B cell (primary cell): ENCODE measurements at regions not wholly inside any gene's neighbourhood (a gene's known extent, or its start where the extent isn't known, plus 50 kb on each side); places are given as distances from the start of the nearest gene placed in this dataset.

Experiments used
- ATAC-seq: fragments of 200-7000 bp; cut with Tn5 transposase; one replicate; pipeline ENCODE4 v1.10.0; 2021; ENCODE audit warnings: low read depth, mild to moderate bottlenecking, moderate number of reproducible peaks, moderate library complexity
- CTCF ChIA-PET: fragments of 350-600 bp; sonication (Branson Sonifier 250); formaldehyde crosslinking; loops from one replicate; lab custom pipeline; 2021; ENCODE audit warnings: antibody characterized with exemption, inconsistent platforms; lab: Charles Lee
- POLR2A ChIA-PET: fragments of 350-600 bp; sonication (Branson Sonifier 250); formaldehyde crosslinking; loops from one replicate; lab custom pipeline; 2021; ENCODE audit warnings: antibody characterized with exemption; lab: Charles Lee
- DNase-seq: peaks from one replicate; pipeline ENCODE4 v3.0.0; 2013
- H2AFZ ChIP-seq: 2 replicates; pipeline ENCODE4 v1.6.1; 2012; ENCODE audit warnings: mild to moderate bottlenecking, low read depth, low read length; ENCODE audit not compliant: insufficient read depth, poor library complexity, severe bottlenecking
- H3K27ac ChIP-seq, 2 donors: 1 replicate in 1 of 2; 2 replicates in 1 of 2; pipeline ENCODE4 v1.5.1; 2012 to 2013; ENCODE audit warnings: low read length in 2 of 2, mild to moderate bottlenecking in 2 of 2, moderate library complexity in 1 of 2
- H3K27me3 ChIP-seq, 4 experiments: fragments of 200-600 bp in 1 of 4; sonication (generic) in 1 of 4; replicated peaks in 1 of 4; 1 replicate in 2 of 4; 2 replicates in 2 of 4; pipeline versions ENCODE4 v1.6.1 to v1.7.0; 2013 to 2016; ENCODE audit warnings: low read length in 3 of 4, mild to moderate bottlenecking in 2 of 4, mixed read lengths in 1 of 4, moderate library complexity in 1 of 4; ENCODE audit not compliant: insufficient read depth in 4 of 4, control insufficient read depth in 3 of 4; ENCODE audit errors: control extremely low read depth in 1 of 4
- H3K36me3 ChIP-seq, 2 experiments: replicated peaks in 1 of 2; 1 replicate in 1 of 2; 2 replicates in 1 of 2; pipeline versions ENCODE4 v1.6.1 to v1.7.1; 2013; ENCODE audit warnings: low read length in 1 of 2; ENCODE audit not compliant: insufficient read depth in 2 of 2, control insufficient read depth in 1 of 2; ENCODE audit errors: control extremely low read depth in 1 of 2, extremely low read depth in 1 of 2
- H3K4me1 ChIP-seq, 2 donors: fragments of 200-600 bp in 1 of 2; sonication (generic) in 1 of 2; 1 replicate in 1 of 2; 2 replicates in 1 of 2; pipeline versions ENCODE4 v1.5.1 to v1.6.1; 2013 to 2017; ENCODE audit warnings: low read length in 2 of 2; ENCODE audit not compliant: control insufficient read depth in 2 of 2, insufficient read depth in 2 of 2
- H3K4me2 ChIP-seq: replicated peaks from 2 replicates; pipeline ENCODE3; 2012; ENCODE audit warnings: mild to moderate bottlenecking, low read depth, low read length; ENCODE audit not compliant: poor library complexity, severe bottlenecking
- H3K4me3 ChIP-seq, 5 experiments: fragments of 200-600 bp in 1 of 5; sonication (generic) in 1 of 5; 1 replicate in 3 of 5; 2 replicates in 2 of 5; pipeline versions ENCODE4 v1.5.1 to v1.7.0; 2011 to 2016; ENCODE audit warnings: low read length in 4 of 5, mild to moderate bottlenecking in 4 of 5, low read depth in 2 of 5, control low read depth in 1 of 5, moderate library complexity in 1 of 5; ENCODE audit not compliant: insufficient read depth in 1 of 5; ENCODE audit errors: control extremely low read depth in 1 of 5, extremely low read depth in 1 of 5
- H3K79me2 ChIP-seq: fragments of 200-600 bp; sonication (generic); one replicate; pipeline ENCODE4 v1.6.0; 2016; ENCODE audit warnings: low read length; ENCODE audit not compliant: control insufficient read depth, insufficient read depth
- H3K9ac ChIP-seq: fragments of 200-600 bp; sonication (generic); 2 replicates; pipeline ENCODE4 v1.6.1; 2017; ENCODE audit warnings: mild to moderate bottlenecking, low read length, moderate library complexity
- H3K9me3 ChIP-seq, 3 donors: one replicate each; pipeline versions ENCODE4 v1.6.1 to v1.7.1; 2013; ENCODE audit warnings: low read length in 2 of 3; ENCODE audit not compliant: control insufficient read depth in 2 of 3, insufficient read depth in 1 of 3; ENCODE audit errors: control extremely low read depth in 1 of 3
- H4K20me1 ChIP-seq: 2 replicates; pipeline ENCODE4 v1.6.0; 2012; ENCODE audit warnings: mild to moderate bottlenecking, low read length; ENCODE audit not compliant: insufficient read depth, control insufficient read depth, poor library complexity, severe bottlenecking
- H3K27ac Mint-ChIP-seq: one replicate; pipeline ENCODE4 v1.8.0; 2021; ENCODE audit warnings: mixed read lengths
- H3K27me3 Mint-ChIP-seq: one replicate; pipeline ENCODE4 v1.8.0; 2021; ENCODE audit warnings: mixed read lengths
- H3K4me1 Mint-ChIP-seq: one replicate; pipeline ENCODE4 v1.8.0; 2021; ENCODE audit warnings: mixed read lengths
- H3K4me3 Mint-ChIP-seq: one replicate; pipeline ENCODE4 v1.8.0; 2021; ENCODE audit warnings: mixed read lengths
- H3K9me3 Mint-ChIP-seq: one replicate; pipeline ENCODE4 v1.8.0; 2022; ENCODE audit warnings: mixed read lengths; ENCODE audit not compliant: insufficient read depth
- CTCF ChIP-seq: fragments of 200-600 bp; IDR thresholded peaks from one replicate; pipeline ENCODE4 v1.8.0; 2022; ENCODE audit warnings: antibody characterized with exemption, mild to moderate bottlenecking
- EZH2 ChIP-seq: IDR thresholded peaks from 2 replicates; pipeline ENCODE4 v1.6.1; 2012; ENCODE audit warnings: borderline replicate concordance, low read depth, mild to moderate bottlenecking, moderate library complexity, low read length; ENCODE audit not compliant: insufficient read depth, poor library complexity, severe bottlenecking
- WGBS: methylation state at CpG from one replicate; pipeline ENCODE4 v1.1.5; 2013; ENCODE audit warnings: missing lambda C conversion rate; ENCODE audit not compliant: insufficient coverage; 5-methylcytosine and 5-hydroxymethylcytosine counted together
- intact Hi-C: fragments of 100-400 bp; cut with micrococcal nuclease; formaldehyde crosslinking; loops from one replicate; pipeline ENCODE4 v1.10.0; 2022

GRCh38 chr17:51347851-51348584, 87.7 kb downstream of the UTP18 start:
- WGBS, result 92% methylated on average over 2 of the region's 5 CpGs
- H3K9me3 ChIP-seq, result no peaks in the 10 kb centered on the region
- H3K36me3 ChIP-seq, result no peaks in the 10 kb centered on the region
- Mint-ChIP-seq H3K4me3 (no peak overlapping the region), H3K4me1 (no peaks in the 10 kb centered on the region), H3K27me3 (peaks cover 58% of the 10 kb centered on the region), H3K9me3 (no peaks in the 10 kb centered on the region), H3K27ac (no peak overlapping the region)
- ChIA-PET CTCF (no interaction called here), POLR2A (no interaction called here)
- no peaks in the 10 kb centered on the region for H4K20me1 ChIP-seq
- H2AFZ ChIP-seq, result no peak overlapping the region
- no peaks in the 10 kb centered on the region for H3K79me2 ChIP-seq
- DNase-seq (no peak), ATAC-seq (no peak)
- H3K27ac ChIP-seq, result no peak overlapping the region
- H3K4me2 ChIP-seq, result no peak overlapping the region
- TF ChIP-seq EZH2 (no peak), CTCF (no peak)
- no peaks in the 10 kb centered on the region for H3K4me1 ChIP-seq
- intact Hi-C loops, result no loop called here
- no peak overlapping the region for H3K4me3 ChIP-seq
- peaks cover 0 to 9% (median 2%) of the 10 kb centered on the region in 4 experiments for H3K27me3 ChIP-seq
- H3K9ac ChIP-seq, result no peak overlapping the region

- Histone ChIP-seq H3K4me2 (no peak overlapping the region), H2AFZ (no peak overlapping the region), H3K27me3 (peaks cover 0 to 12% (median 2%) of the 10 kb centered on the region in 4 experiments), H3K4me1 (no peaks in the 10 kb centered on the region), H3K9me3 (no peaks in the 10 kb centered on the region), H3K36me3 (no peaks in the 10 kb centered on the region), H3K9ac (no peak overlapping the region), H3K27ac (no peak overlapping the region), H3K4me3 (no peak overlapping the region), H3K79me2 (no peaks in the 10 kb centered on the region), H4K20me1 (no peaks in the 10 kb centered on the region)
- DNase-seq (no peak), ATAC-seq (no peak)
- H3K9me3 Mint-ChIP-seq, result no peaks in the 10 kb centered on the region
- intact Hi-C loops, result no loop called here
- POLR2A ChIA-PET, result no interaction called here
- whole genome bisulfite sequencing, result 97% methylated on average over 4 of the region's 6 CpGs
- no peaks in the 10 kb centered on the region for H3K4me1 Mint-ChIP-seq
- H3K27ac Mint-ChIP-seq, result no peak overlapping the region
- CTCF ChIA-PET, result no interaction called here
- H3K4me3 Mint-ChIP-seq, result no peak overlapping the region
- H3K27me3 Mint-ChIP-seq, result peaks cover 57% of the 10 kb centered on the region
- TF ChIP-seq EZH2 (no peak), CTCF (no peak)
Measured at GRCh38 chr17:51351080-51351479, 90.7 kb downstream of the UTP18 start.
